ENCODE measurements at regions not wholly inside any gene's neighbourhood (a gene's known extent, or its start where the extent isn't known, plus 50 kb on each side); places are given as distances from the start of the nearest gene placed in this dataset.

GRCh38 chr20:40424695-40425094, 264.3 kb downstream of the MAFB start:
- H3K36me3 ChIP-seq (ENCODE audit: insufficient read depth, low read length) = no peaks in the 10 kb centered on the region
- H3K4me1 ChIP-seq (ENCODE audit: insufficient read depth, low read length, severe bottlenecking) = no peaks in the 10 kb centered on the region
- no peak overlapping the region for H3K4me2 ChIP-seq (ENCODE audit: low read length)
- TF ChIP-seq CTCF (IDR thresholded peaks at IDR 0.05; ENCODE audit: low read length) (no peak), EZH2 (IDR thresholded peaks at IDR 0.05; ENCODE audit: borderline replicate concordance, low read length) (no peak)
- no peaks in the 10 kb centered on the region for H4K20me1 ChIP-seq (ENCODE audit: insufficient read depth, low read length)
- H2AFZ ChIP-seq (ENCODE audit: low read length) = no peak overlapping the region
- no peaks in the 10 kb centered on the region for H3K27me3 ChIP-seq (ENCODE audit: insufficient read depth, low read length)
- no peak overlapping the region for H3K27ac ChIP-seq (ENCODE audit: low read depth, low read length, poor library complexity, severe bottlenecking)
- no peaks in the 10 kb centered on the region for H3K79me2 ChIP-seq (ENCODE audit: insufficient read depth, low read length)
- H3K9me3 ChIP-seq (ENCODE audit: low read length) = no peaks in the 10 kb centered on the region
- H3K4me3 ChIP-seq (ENCODE audit: low read depth, low read length, poor library complexity, severe bottlenecking) = no peak overlapping the region
- no peaks in the 10 kb centered on the region for H3K9me2 ChIP-seq (ENCODE audit: low read depth, low read length)
- no peaks in the 10 kb centered on the region for H3F3A ChIP-seq (ENCODE audit: insufficient read depth, low read length)
- H3K9ac ChIP-seq (ENCODE audit: low read length) = no peak overlapping the region

GRCh38 chr20:40422656-40423055, 266.4 kb downstream of the MAFB start:
- Histone ChIP-seq H3F3A (ENCODE audit: insufficient read depth, low read length) (no peaks in the 10 kb centered on the region), H3K4me3 (ENCODE audit: low read depth, low read length, poor library complexity, severe bottlenecking) (no peak overlapping the region), H3K36me3 (ENCODE audit: insufficient read depth, low read length) (no peaks in the 10 kb centered on the region), H2AFZ (ENCODE audit: low read length) (no peak overlapping the region), H3K27ac (ENCODE audit: low read depth, low read length, poor library complexity, severe bottlenecking) (no peak overlapping the region), H3K27me3 (ENCODE audit: insufficient read depth, low read length) (no peaks in the 10 kb centered on the region), H3K4me1 (ENCODE audit: insufficient read depth, low read length, severe bottlenecking) (no peaks in the 10 kb centered on the region), H3K9me2 (ENCODE audit: low read depth, low read length) (no peaks in the 10 kb centered on the region), H3K9ac (ENCODE audit: low read length) (no peak overlapping the region), H3K79me2 (ENCODE audit: insufficient read depth, low read length) (no peaks in the 10 kb centered on the region), H3K4me2 (ENCODE audit: low read length) (no peak overlapping the region), H3K9me3 (ENCODE audit: low read length) (no peaks in the 10 kb centered on the region), H4K20me1 (ENCODE audit: insufficient read depth, low read length) (no peaks in the 10 kb centered on the region)
- TF ChIP-seq CTCF (IDR thresholded peaks at IDR 0.05; ENCODE audit: low read length) = no peak
- no peak for TF ChIP-seq EZH2 (IDR thresholded peaks at IDR 0.05; ENCODE audit: borderline replicate concordance, low read length)

- H3K9ac ChIP-seq (ENCODE audit: low read length) = no peak overlapping the region
- no peaks in the 10 kb centered on the region; the same call in 1 of the 2 replicates for H3K36me3 ChIP-seq (ENCODE audit: insufficient read depth, low read length)
- H3K4me1 ChIP-seq (ENCODE audit: insufficient read depth, low read length, severe bottlenecking) = no peaks in the 10 kb centered on the region
- H3F3A ChIP-seq (ENCODE audit: insufficient read depth, low read length) = no peaks in the 10 kb centered on the region
- no peak overlapping the region for H2AFZ ChIP-seq (ENCODE audit: low read length)
- no peaks in the 10 kb centered on the region for H3K79me2 ChIP-seq (ENCODE audit: insufficient read depth, low read length)
- 0 out of 2 replicates have a peak, but pooled peaks cover 4% of the 10 kb centered on the region for H3K9me3 ChIP-seq (ENCODE audit: low read length)
- H4K20me1 ChIP-seq (ENCODE audit: insufficient read depth, low read length) = no peaks in the 10 kb centered on the region
- H3K4me3 ChIP-seq (ENCODE audit: low read depth, low read length, poor library complexity, severe bottlenecking) = no peak overlapping the region
- H3K9me2 ChIP-seq (ENCODE audit: low read depth, low read length) = no peaks in the 10 kb centered on the region
- H3K27ac ChIP-seq (ENCODE audit: low read depth, low read length, poor library complexity, severe bottlenecking) = no peak overlapping the region
- TF ChIP-seq EZH2 (IDR thresholded peaks at IDR 0.05; ENCODE audit: borderline replicate concordance, low read length) (no peak), CTCF (IDR thresholded peaks at IDR 0.05; ENCODE audit: low read length) (no peak)
- H3K27me3 ChIP-seq (ENCODE audit: insufficient read depth, low read length) = no peaks in the 10 kb centered on the region
- H3K4me2 ChIP-seq (ENCODE audit: low read length) = no peak overlapping the region
Observed at GRCh38 chr20:40416274-40416673, 272.8 kb downstream of the MAFB start.
